ENCODE measurements at regions not wholly inside any gene's neighbourhood (a gene's known extent, or its start where the extent isn't known, plus 50 kb on each side); places are given as distances from the start of the nearest gene placed in this dataset.
"Not testable (repeated sequence)": the region's sequence is repeated elsewhere in the genome, so short reads cannot be mapped to it uniquely, and the experiment has no call there.

DNA sequence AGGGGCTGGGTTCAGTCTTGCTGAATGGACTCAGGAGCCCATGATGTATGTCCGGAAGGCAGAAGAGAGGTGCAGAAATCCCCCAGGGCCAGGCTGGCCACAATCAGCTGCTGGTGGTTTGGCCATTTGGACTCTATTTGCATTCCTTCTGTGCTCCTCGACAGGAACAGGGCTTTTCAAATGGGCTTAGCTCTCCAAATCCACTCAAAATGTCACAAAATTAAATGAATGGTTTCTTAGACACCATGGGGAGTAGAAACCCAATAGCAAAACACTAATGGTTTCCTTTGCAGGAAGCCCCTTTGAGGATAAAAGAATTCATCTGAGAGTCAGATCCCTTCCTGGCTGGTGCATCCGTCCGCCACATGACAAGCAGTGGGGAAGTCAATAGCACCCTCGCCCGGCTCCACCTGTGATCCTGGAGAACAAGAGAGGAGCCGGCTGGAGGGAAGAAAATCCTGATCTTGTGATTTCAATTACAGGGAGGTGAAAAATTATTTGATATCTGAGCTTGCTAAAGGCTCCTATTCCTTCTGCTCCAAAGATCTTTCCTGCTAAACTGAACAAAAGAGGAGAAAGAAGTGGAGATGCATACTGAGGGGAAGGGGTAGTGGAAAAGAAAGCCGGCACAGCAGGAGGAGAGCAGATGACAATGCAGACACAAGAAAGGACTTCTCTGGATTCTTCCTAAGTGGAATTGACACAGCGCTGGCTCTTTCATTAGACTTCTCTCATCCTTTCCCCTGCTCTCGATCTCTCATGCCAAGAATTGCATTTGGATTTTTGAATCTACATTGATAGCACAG, 190.7 kb downstream of the C7orf25 start:
- TF ChIP-seq, protein P1, sequence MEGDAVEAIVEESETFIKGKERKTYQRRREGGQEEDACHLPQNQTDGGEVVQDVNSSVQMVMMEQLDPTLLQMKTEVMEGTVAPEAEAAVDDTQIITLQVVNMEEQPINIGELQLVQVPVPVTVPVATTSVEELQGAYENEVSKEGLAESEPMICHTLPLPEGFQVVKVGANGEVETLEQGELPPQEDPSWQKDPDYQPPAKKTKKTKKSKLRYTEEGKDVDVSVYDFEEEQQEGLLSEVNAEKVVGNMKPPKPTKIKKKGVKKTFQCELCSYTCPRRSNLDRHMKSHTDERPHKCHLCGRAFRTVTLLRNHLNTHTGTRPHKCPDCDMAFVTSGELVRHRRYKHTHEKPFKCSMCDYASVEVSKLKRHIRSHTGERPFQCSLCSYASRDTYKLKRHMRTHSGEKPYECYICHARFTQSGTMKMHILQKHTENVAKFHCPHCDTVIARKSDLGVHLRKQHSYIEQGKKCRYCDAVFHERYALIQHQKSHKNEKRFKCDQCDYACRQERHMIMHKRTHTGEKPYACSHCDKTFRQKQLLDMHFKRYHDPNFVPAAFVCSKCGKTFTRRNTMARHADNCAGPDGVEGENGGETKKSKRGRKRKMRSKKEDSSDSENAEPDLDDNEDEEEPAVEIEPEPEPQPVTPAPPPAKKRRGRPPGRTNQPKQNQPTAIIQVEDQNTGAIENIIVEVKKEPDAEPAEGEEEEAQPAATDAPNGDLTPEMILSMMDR (IDR thresholded peaks at IDR 0.05; ENCODE audit: insufficient read depth, low read length, poor library complexity, severe bottlenecking) = no peak
- Histone ChIP-seq H3K27me3 (replicated peaks; ENCODE audit: control insufficient read depth, insufficient read depth, low read length) (no peaks in the 10 kb centered on the region), H3K4me3 (replicated peaks; ENCODE audit: low read depth, low read length) (no peak overlapping the region), H3K36me3 (ENCODE audit: control insufficient read depth, insufficient read depth, low read length) (no peaks in the 10 kb centered on the region)
- no peak for DNase-seq (ENCODE audit: extremely low read depth, insufficient read length)

DNA sequence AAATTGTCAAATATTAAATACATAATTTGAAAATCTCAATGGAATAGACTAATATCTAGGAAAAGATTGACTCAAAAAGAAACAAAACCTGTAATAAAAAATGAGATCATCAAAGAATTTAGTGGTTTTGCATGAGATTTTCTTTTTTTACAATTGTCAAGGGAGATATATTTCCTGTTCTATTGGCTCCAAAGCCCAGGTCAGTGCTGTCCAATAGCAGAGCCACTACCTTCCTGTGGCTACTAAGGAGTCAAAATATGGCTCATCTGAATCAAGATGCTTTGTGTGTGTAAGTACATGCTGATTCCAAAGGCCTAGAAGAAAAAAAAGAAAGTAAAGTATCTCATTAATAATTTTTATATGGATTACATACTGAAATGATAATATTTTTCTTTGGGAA, 191.9 kb downstream of the C7orf25 start:
- Histone ChIP-seq H3K4me3 (replicated peaks; ENCODE audit: low read depth, low read length) (no peak overlapping the region), H3K27me3 (replicated peaks; ENCODE audit: control insufficient read depth, insufficient read depth, low read length) (no peaks in the 10 kb centered on the region), H3K36me3 (ENCODE audit: control insufficient read depth, insufficient read depth, low read length) (no peaks in the 10 kb centered on the region)
- DNase-seq (ENCODE audit: extremely low read depth, insufficient read length) = no peak
- TF ChIP-seq, protein P1 (IDR thresholded peaks at IDR 0.05; ENCODE audit: insufficient read depth, low read length, poor library complexity, severe bottlenecking) = no peak

DNA sequence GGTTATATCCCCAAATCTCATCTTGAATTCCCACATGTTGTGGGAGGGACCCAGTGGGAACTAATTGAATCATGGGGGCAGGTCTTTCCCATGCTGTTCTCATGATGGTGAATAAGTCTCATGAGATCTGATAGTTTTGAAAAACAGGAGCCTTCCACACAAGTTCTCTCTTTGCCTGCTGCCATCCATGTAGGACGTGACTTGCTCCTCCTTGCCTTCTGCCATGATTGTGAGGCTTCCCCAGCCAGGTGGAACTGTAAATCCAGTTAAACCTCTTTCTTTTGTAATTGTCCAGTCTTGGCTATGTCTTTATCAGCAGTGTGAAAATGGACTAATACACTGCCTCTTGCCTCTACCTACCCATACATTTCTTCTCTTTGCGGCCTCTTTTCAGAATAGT, 193.4 kb downstream of the C7orf25 start:
- not testable (repeated sequence) for H3K4me3 ChIP-seq (replicated peaks; ENCODE audit: low read depth, low read length)

DNA sequence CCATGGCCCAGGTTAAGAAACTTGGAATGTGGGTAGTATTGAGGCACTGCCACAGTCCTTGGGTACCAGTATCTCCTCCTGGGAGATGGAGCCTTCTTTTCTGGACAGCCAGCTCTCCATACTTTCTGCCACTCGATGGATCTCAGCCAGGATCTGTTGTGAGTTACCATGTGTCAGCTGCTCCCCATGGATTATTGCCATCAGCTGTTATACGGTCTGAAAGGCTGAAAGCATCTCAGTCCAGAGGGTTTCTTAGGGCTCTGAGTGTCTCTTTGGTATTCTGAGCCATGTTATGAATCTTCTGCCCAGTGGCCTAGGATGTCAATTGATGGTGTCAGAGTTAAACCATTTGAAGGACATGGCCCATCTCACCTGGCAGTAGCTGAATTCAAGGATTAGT, 197.5 kb downstream of the C7orf25 start:
- no peak overlapping the region for H3K4me3 ChIP-seq (replicated peaks; ENCODE audit: low read depth, low read length)
- TF ChIP-seq, protein P1 (IDR thresholded peaks at IDR 0.05; ENCODE audit: insufficient read depth, low read length, poor library complexity, severe bottlenecking) = no peak
- H3K27me3 ChIP-seq (replicated peaks; ENCODE audit: control insufficient read depth, insufficient read depth, low read length) = no peaks in the 10 kb centered on the region
- no peak for DNase-seq (ENCODE audit: extremely low read depth, insufficient read length)
- H3K36me3 ChIP-seq (ENCODE audit: control insufficient read depth, insufficient read depth, low read length) = no peaks in the 10 kb centered on the region

More for the DNA sequence above, 193.4 kb downstream of the C7orf25 start:
- DNase-seq (ENCODE audit: extremely low read depth, insufficient read length); H3K27me3 ChIP-seq (replicated peaks; ENCODE audit: control insufficient read depth, insufficient read depth, low read length); H3K36me3 ChIP-seq (ENCODE audit: control insufficient read depth, insufficient read depth, low read length): not testable (repeated sequence)

DNA sequence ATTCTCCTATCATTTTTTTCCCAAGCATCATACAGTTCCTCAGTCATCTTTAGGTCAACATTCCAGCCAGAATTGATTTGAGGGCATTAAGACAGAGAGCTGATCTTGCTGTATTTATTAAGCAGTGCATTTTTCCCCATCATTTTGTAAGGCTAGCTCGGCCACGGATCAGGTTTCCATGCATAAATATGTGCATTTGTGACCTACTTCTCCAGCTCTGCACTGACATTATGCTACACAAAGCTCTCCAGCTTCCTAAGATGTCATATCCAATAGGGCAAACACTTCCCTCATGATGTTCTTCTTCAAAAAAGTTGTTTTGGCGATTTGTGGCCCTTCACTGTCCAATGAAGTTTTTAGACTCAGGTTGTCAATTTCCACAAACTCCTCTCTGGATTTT, 202.6 kb downstream of the C7orf25 start:
- Histone ChIP-seq H3K27me3 (replicated peaks; ENCODE audit: control insufficient read depth, insufficient read depth, low read length) (no peaks in the 10 kb centered on the region), H3K4me3 (replicated peaks; ENCODE audit: low read depth, low read length) (no peak overlapping the region), H3K36me3 (ENCODE audit: control insufficient read depth, insufficient read depth, low read length) (no peaks in the 10 kb centered on the region)
- no peak for DNase-seq (ENCODE audit: extremely low read depth, insufficient read length)
- TF ChIP-seq, protein P1 (IDR thresholded peaks at IDR 0.05; ENCODE audit: insufficient read depth, low read length, poor library complexity, severe bottlenecking) = no peak

DNA sequence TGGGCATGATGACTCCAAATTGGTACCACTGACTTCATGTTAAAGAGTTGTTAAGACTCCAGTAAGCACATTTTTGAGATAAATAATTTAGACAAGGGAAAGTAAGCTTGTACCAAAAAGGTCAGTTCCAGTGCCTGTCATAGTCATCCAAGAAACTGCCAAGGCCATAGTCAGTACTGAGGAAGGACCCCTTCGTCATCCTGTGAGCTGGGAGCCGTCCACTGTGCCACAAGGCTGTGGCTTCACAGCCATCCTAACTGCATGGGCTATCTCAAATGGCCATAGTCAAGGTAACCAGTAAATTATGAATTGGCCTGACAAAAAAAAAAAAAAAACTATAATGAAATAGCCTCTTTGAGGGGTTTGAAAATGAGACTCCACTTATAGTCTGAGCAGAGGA, 207.2 kb downstream of the C7orf25 start:
- TF ChIP-seq, protein P1 (IDR thresholded peaks at IDR 0.05; ENCODE audit: insufficient read depth, low read length, poor library complexity, severe bottlenecking) = no peak
- no peak for DNase-seq (ENCODE audit: extremely low read depth, insufficient read length)
- Histone ChIP-seq H3K36me3 (ENCODE audit: control insufficient read depth, insufficient read depth, low read length) (no peaks in the 10 kb centered on the region), H3K27me3 (replicated peaks; ENCODE audit: control insufficient read depth, insufficient read depth, low read length) (no peaks in the 10 kb centered on the region), H3K4me3 (replicated peaks; ENCODE audit: low read depth, low read length) (no peak overlapping the region)
